HG03432 (cell line): ENCODE measurements at regions not wholly inside any gene's neighbourhood (a gene's known extent, or its start where the extent isn't known, plus 50 kb on each side); places are given as distances from the start of the nearest gene placed in this dataset.

Experiments used
- ATAC-seq: cut with Tn5 transposase; IDR thresholded peaks from one replicate; pipeline ENCODE4 v1.9.1; 2021; ENCODE audit warnings: mild to moderate bottlenecking, moderate library complexity; ENCODE audit not compliant: unreplicated experiment

DNA sequence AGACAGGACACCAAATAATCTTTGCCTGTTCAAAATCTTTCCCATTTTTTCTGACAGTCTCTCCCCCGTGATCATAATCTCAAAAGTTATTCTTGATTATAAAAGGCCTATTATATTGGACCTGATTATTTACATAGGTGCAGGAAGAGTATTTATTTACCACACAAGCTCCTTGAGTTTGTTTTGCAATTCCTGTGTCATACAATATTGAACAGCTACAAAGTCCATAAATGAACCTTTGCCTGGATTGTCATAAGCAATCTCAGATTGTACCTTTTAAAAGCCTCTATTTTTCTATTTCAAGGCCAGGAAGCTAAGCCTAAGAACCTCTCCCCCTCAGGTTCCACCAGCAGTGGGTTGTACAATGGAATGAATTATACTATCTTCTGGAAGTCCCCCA is 183.9 kb upstream of the MEOX2 start:
- no peak for ATAC-seq

DNA sequence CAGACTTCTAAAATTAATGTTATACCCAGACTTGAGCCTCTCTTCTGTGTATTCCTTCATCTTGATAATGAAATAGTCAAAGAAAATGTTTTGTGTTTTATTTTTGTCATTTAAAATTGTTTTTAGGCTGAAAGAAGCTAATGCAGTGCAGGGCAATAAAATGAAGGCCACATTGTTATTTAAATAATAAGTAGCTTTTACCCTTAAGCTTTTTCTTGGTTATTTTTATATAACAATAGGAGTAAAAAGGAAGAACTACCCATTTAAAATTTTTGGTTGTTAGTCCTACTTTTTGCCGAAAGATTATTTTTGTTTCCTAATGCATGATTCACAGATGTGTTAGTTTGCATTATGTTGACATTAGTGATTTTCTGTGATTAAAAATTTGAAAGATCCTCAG is 181.0 kb upstream of the MEOX2 start:
- ATAC-seq, result no peak

DNA sequence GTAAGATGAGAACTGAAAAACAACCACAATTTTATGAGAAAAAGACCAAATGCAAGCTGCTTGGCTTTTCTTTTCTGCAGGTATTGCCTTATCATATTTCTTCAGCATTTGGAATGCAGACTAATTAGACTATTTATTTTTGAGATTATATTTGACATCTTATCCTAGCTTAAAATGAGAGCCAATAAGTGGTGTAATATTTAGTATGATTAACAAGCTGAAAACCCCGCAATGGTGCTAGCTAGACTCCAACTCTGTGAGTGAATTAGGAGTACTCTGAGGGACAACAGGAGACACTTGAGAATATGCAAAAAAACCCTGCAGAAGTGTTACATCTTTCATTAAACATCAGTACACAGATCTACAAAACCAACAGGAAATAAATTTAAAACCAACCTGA is 180.3 kb upstream of the MEOX2 start:
- no peak for ATAC-seq

DNA sequence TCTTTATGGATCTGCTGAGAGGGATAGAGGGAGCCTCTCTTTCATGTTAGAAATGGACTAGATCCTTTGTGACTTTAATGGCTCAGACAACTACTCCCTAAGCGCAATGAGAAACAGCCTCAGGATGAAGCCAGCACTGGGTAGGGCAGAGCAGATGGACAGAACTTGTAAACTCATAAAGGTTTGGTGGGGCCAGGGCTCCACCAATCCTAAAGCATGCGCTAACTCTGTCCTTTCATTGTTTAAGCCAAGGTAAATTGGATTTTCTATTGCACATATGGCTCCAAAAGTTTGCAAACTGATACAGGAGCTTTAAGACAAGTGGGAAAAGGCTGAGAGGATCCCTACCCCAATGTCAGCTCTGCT is 178.1 kb upstream of the MEOX2 start:
- no peak for ATAC-seq

DNA sequence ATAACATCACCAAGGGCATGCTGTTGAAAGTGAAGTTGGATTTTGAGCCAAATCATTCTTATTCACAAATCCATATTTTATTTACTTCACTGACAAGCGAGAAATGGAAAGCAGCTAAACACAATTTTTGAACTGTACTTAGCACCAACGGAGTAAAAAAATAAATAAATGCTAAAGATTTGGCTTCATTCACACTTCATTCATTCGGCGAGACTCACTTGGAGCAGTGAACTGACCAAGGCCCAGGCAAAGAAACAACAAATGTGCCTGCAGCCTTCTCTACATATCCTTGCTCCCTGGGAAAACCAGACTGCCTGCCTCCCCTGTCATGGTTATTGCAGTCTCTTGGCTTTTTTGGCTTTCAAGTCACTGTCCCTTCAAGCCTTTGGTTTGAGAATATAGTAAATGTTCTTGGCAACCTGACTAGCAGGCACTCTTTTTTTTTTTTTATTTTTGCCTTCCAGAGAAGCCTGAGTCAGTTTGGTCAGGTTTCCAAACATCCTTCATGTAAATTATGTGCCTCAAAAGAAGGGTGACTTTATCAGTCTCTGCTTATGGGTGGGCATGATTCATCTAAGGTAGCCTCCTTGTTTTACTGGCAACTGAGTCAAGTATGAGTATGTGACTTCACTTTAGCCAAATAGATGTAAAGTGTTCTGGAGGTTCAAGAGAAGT is 177.6 kb upstream of the MEOX2 start:
- no peak for ATAC-seq

DNA sequence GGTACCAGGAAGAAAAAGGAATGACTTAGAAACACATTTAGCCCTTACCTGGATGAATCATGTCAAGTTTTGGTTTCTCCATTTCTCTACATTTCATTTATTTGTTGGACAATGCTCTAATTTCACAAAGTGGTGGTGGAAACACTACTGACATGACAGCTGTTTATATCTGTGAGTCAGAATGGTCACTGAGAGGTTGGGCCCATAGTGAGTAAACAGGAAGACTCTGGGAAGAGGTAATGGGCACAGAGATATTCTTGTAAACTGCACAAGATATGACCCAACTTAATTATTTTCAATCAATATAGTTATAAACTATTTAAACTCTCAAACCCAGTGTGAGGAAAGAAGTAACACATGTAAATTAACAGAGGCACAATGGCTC is 176.3 kb upstream of the MEOX2 start:
- ATAC-seq, result no peak

DNA sequence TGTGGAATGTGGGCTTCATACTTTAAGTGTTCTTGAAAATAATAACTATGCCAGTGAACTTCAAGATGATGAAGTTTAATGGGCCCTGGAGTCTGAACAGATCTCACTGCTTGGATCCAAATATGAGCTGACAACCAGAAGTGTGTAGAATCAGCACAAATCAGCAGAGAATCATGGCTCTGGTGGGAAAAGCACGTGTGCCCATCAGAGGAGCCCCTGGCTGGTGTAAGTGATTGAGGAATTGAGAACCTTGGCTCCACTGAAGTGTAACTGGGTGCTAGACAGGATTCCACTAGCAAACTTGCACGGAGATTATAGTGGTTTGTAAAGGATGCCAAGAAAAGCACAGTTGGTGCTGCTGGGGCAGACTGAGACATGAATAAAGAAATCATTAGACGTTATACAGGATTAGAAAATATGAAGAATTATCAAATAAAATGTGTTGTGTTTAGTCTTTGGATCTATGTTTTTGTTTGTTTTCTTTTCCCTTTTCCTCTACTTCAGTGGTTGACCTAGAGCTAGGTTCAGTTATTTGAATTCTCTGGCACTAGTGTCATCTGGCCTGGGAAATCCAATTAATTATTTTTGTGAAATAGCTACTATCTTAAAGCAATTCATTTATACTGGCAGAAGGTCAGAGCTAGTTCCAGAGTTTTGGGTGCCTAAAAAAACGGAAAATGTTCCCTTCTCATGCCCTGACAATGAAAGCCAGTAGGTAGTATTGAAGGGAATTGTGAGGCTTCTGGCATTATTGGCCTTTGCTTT is 175.7 kb upstream of the MEOX2 start:
- ATAC-seq, result no peak

DNA sequence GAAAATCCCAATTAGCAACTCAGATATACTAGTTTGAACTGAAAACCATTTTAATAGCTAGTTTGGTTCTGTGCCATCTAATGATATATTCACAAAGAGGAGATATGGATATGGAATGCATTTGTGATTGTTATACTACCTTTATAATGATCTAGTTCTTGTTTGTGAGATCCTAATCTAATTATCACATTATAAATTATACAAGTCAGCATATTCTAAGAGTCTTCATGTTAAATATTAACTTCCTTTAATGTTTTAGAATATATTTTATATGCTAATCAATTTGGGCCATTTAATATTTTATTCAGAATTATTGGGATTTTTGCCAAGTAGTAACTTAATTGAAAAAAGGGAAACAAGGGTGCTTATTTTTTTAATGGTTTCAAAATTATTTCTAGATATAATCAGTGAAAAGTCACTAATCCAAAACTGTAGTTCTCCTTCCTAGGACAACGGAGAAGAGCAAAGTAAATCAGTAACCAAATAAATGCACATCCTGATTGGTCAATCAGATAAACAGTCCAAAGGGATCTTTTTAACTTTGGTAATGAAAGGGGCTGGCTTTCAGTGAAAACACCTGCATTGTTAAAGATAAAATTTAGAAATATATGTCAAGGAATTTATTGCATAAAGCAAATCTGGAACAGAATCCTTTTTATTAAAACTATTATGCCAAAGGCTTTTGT is 173.9 kb upstream of the MEOX2 start:
- ATAC-seq, result no peak

DNA sequence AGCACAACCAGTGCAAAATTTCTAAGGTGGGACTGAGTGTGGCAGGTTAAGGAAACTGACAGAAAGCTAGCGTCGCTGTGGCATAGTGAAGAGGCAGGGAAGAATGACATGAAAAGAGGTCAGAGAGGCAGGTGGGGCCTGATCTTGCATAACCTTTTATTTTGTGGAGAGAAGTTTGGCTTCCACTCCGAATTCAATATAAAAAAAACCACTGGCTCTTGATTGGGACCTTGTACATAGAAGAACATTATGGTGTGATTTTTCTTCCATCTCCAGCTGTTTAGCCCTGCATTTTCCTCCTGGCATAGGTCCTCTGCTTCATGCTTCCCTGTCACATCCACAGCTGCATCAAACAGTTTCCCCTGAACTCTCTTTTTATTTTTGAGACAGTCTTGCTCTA is 170.5 kb upstream of the MEOX2 start:
- no peak for ATAC-seq

DNA sequence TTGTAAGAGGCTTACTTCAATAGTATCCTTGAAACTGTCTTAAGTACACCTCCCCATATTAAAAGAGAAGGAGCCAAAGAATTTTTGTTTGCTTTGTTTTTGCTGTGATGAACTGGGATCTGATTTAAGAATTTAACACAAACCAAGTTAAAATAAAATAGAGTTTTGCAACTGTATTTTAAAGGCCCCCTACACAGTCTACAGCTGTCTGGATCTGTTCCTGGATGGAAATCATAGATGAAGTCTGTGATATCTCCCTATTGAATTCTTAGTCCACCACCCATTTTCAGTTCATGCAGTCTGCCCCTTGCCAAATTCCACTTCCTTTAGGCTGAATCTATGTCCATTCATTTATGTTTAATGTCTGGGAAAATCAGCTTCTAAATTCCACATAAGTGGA is 169.8 kb upstream of the MEOX2 start:
- no peak for ATAC-seq

DNA sequence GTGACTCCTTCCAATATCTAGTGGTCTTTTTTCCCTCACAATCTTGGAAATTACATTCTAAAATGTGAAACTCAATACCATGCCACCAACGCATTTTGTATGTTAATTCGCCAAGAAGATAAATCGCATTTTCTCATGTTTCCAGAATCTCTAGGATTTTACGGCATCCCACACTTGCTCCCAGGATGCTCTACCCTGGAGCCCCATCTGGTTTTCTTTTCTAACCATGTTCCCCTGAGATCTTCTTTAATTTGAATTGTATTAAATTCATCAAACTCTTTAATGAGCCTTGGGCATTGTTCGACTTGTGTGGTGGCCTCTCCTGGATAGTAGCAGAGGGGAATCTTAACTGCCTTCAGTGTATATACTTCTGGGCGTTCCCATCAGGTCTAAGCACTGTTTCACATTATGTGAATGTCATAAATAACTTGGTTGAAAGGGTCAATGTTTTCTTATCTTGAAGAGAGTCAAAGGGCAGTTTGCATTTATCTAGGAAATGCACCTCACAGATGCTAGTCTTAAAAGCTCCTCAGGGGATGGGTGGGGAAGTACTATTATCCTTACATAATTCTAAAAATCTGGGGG is 169.1 kb upstream of the MEOX2 start:
- no peak for ATAC-seq

DNA sequence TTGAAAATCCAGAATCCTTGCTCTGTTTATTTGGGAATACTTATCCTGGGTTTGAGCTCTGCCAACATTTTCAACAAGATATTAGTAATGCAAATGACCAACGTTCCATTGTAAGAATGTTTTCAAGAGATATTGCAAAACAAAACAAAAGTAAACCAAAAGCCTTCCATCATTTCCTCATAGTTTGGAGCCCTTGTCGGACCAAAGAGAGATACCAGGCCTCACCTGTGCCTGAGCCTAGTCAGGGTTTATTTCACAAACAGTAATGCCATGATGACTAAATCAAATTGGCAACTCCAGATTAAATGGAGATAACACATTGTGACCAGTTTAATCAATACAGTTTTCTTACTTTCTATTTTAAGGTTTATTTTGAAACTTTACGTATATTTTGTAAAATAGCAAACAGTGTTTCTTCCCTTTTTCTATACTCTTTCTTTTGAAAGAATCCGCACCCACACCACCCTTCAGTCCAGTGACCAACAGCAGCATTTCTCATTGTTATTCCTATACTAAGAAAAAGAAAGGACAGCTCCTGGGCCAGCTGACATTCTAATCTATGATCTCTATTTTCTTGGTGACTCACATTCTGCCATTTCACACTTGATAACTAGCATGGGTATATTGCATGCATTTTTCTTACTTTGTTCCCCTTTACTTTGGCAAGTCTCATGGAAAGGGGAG is 168.5 kb upstream of the MEOX2 start:
- ATAC-seq, result no peak

DNA sequence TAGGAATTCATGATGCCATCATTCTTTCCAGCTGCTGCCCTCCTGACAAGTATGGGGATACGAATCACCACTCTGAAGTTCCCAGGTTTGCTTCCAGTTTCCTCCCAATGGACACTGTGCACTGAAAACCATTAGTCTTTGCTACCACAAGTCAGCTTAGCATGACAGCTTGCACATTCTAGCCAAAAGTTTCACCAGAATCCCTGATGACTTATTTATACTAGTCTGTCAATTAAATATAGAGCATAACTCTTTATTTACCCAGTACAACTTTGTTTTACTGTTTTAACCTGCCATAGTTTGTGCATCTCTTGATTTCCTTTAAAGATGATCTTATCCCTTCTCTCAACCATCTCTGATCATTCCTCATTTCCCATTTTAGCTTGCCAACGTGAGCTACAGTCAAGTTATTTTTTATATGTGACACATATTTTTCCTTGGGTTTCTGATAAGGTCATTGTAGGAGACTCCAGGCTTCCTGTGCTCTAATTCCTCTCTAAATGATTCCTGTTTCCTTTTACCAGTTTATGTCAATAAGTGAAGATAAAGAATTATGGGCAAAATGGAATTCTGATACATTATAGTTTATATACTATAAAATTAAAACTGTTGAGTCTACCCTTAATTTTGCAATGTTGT is 167.5 kb upstream of the MEOX2 start:
- ATAC-seq, result no peak

DNA sequence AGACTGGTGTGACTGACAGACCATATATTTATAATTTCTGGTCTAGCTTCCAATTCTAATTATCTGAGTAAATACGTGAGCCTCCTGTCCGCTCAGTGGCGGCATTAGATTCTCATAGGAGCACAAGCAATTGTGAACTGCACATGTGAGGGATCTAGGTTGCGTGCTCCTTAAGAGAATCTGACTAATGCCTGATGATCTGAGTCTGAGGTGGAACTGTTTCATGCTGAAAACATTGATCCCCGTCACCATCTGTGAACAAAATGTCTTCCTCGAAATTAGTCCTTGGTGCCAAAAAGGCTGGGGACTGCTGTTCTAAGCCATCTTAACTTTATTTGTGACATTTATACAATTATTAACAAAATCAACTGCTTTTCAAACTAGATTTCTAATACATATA is 164.7 kb upstream of the MEOX2 start:
- no peak for ATAC-seq

DNA sequence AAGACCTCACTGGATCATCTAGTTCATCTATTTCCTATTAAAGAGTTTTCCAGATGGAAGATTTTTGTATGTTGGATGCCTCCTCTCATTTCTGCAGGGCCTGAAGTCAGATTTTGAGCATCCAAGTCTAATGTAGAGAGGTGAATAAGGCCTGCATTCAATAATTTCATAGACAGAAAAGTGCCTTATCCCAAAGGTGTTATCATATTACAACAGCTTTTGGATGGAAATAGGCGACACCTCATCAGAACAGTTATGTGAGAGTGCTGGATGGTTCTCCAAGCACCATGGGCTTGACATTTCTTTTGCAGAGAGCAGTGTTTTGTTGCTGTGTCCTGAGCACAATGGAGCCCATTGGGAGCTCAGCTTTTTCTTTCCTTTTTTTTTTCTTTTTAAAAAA is 162.4 kb upstream of the MEOX2 start:
- no peak for ATAC-seq

DNA sequence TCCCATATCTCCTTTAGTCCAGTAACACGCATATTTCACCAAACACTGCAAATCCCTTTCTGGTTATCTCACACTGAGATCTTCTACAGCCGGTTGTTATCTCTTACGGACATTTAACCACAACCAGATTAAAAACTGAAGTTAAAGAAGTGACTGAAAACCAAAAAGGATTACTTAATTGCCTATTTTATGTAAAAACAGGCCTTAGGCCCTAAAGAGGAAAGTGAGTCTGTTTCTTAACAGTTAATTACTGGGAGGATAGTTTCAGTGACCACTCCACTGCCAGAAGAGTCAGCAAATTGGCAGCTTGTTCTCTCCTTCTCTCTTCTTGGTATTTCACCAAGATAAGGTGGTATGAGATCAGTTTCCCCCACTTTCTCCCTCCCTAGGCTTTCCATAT is 161.9 kb upstream of the MEOX2 start:
- no peak for ATAC-seq

DNA sequence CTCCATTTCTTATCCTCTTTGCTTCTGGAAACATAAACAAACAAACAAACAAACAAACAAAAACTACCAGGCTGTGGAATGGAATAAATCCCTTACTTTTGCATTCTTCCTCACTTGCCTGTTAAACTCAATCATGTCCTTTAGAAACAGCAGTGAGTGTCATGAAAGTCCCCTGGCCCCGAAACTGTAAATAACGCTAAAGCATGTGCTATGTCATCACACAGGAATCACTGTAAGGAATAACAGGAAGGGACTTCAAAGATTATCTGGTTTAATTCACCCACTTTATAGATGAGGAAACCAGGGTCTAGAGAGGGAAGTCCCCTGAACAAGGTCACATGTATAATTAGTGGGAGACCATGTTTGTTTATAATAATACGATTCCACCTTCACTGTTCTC is 159.4 kb upstream of the MEOX2 start:
- ATAC-seq, result no peak

DNA sequence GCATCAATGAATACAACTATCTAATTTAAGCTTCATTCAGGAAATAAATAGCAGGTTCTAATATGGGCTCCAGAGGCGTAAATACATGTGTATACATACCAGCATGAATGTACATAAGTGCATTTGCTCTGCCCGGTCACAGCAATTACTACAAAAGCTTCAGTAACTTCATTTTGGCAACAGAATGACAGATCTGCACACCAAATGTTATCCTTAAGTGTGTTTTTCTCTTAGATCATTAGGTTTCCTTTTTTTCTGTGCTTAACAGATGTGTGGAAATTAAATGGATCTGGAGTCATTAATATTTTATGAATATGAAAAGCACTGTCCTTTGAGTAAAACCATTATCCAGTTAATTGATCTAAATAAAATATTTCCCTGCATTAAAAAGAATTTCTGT is 159.0 kb upstream of the MEOX2 start:
- no peak for ATAC-seq

DNA sequence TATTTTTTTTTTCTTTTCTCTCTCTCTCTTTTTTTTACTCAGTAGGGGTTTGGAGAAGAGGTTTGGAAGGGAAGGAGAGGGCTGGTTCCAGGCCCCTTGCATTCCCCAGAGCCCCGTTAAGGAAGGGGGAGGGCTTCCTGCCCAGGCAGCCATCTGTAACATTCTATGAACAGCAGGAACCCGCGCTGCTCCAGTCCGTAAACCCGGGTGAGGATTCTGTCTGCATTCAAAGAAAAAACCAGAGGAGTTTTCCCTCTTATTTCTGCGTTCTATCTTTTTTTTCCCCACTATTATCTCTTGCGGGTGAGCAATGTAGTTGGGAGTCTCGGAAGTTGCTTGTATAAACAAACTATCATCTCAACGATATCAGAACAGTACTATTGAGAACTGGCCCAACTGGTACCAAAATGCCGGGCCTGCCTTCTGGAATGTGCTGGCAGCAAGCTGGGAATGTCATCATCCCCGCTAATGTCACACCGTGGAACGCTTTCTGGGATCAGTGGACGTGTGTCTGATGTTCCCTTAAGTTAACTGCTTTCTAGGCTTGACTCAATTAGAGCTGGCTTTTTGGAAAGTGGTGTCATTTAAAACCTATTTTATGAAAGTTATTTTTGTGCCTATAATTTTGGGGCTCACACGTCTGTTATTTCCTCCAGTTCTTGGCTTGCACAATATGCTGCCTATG is 153.1 kb upstream of the MEOX2 start:
- no peak for ATAC-seq

DNA sequence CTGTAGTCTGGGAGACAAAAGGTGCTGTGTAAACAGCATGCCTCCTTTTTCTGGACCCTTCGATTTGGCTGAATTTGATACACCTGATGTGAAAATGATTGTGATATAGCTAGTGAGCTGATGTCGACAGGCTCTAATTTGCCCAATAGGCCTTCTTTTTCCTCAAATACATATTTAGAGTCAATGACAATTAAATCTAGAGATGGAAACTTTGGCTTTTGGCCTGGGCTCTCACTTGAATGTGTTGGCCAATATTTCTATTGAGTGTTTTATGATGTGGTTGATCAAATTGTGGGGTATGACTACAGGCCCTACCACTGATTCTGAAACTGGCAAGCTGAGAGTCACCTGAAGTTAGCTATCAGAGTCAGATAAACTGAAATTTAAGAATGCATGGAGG is 151.8 kb upstream of the MEOX2 start:
- no peak for ATAC-seq
